ENCODE measurements at regions not wholly inside any gene's neighbourhood (a gene's known extent, or its start where the extent isn't known, plus 50 kb on each side); places are given as distances from the start of the nearest gene placed in this dataset.

GRCh38 chr14:104376202-104377140, 203.1 kb upstream of the C14orf180 start:
- TF ChIP-seq, protein P1, sequence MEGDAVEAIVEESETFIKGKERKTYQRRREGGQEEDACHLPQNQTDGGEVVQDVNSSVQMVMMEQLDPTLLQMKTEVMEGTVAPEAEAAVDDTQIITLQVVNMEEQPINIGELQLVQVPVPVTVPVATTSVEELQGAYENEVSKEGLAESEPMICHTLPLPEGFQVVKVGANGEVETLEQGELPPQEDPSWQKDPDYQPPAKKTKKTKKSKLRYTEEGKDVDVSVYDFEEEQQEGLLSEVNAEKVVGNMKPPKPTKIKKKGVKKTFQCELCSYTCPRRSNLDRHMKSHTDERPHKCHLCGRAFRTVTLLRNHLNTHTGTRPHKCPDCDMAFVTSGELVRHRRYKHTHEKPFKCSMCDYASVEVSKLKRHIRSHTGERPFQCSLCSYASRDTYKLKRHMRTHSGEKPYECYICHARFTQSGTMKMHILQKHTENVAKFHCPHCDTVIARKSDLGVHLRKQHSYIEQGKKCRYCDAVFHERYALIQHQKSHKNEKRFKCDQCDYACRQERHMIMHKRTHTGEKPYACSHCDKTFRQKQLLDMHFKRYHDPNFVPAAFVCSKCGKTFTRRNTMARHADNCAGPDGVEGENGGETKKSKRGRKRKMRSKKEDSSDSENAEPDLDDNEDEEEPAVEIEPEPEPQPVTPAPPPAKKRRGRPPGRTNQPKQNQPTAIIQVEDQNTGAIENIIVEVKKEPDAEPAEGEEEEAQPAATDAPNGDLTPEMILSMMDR (conservative IDR thresholded peaks at IDR 0.05; ENCODE audit: low read depth, low read length): no peak
- DNase-seq (ENCODE audit: low read depth): no peak
- no peak overlapping the region for H3K4me3 ChIP-seq (ENCODE audit: low read depth, low read length)

- TF ChIP-seq, protein P1 (conservative IDR thresholded peaks at IDR 0.05; ENCODE audit: low read depth, low read length): no peak
- no peak for DNase-seq (ENCODE audit: low read depth)
- H3K4me3 ChIP-seq (ENCODE audit: low read depth, low read length): no peak overlapping the region
Measured at GRCh38 chr14:104377256-104377655, 202.3 kb upstream of the C14orf180 start.

DNA sequence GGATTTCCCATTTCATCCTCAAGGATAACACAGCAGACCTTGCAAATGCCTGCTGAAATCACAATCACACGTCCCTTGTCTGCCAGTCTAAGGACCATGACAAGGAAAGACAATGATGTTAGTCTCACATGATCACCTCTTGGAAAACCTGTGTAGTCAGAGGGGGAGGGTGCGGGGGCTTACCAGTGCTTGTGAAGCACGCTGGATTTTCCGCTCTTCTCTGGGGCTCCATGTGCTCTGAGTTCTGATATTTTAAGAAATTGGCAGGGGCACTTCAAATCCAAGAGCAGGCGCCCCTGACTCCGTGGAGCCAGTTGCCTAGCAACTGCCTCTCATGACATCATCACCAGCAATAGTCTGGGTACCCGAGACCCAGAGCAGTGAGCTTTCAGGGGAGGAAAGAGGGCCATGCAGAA, 200.9 kb upstream of the C14orf180 start:
- no peak for DNase-seq (ENCODE audit: low read depth)
- H3K4me3 ChIP-seq (ENCODE audit: low read depth, low read length): no peak overlapping the region
- TF ChIP-seq, protein P1 (conservative IDR thresholded peaks at IDR 0.05; ENCODE audit: low read depth, low read length): no peak

DNA sequence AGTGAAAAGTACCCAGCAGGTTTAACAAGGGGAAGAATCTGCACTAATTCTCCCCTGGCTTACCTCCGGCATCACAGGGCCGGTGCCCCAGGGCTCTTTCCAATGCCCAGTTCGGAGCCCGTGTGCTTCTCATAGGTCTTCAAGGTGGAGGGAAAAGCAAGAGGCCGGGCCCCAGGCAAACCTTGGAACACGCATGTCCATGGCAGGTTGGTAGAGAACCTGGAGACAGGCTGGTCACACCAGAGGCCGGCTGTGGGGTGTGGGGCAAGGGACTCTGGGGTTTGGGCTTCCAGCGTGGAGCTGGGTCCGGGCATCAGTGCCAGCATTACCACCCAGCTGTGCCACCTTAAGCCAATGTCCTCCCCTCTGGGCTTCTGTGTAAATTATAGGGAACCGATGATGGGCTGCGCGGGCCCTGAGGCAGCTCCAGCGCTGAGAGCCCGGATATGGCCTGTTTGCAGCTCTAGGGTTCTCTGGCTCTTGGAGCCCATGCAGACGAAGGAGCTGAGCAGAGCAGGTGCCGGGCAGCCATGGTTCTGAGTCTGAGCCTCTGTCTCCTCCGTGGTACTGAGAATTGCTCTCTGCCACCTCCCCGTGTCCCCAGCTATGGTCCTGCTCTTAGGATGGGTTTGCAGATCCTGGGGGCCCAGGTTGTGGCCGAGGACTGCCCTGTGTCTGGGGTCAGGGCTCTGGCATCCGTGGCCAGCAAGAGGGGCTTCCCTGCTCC, 197.0 kb upstream of the C14orf180 start:
- DNase-seq (ENCODE audit: low read depth): no peak
- TF ChIP-seq, protein P1 (conservative IDR thresholded peaks at IDR 0.05; ENCODE audit: low read depth, low read length): no peak
- no peak overlapping the region for H3K4me3 ChIP-seq (ENCODE audit: low read depth, low read length)

DNA sequence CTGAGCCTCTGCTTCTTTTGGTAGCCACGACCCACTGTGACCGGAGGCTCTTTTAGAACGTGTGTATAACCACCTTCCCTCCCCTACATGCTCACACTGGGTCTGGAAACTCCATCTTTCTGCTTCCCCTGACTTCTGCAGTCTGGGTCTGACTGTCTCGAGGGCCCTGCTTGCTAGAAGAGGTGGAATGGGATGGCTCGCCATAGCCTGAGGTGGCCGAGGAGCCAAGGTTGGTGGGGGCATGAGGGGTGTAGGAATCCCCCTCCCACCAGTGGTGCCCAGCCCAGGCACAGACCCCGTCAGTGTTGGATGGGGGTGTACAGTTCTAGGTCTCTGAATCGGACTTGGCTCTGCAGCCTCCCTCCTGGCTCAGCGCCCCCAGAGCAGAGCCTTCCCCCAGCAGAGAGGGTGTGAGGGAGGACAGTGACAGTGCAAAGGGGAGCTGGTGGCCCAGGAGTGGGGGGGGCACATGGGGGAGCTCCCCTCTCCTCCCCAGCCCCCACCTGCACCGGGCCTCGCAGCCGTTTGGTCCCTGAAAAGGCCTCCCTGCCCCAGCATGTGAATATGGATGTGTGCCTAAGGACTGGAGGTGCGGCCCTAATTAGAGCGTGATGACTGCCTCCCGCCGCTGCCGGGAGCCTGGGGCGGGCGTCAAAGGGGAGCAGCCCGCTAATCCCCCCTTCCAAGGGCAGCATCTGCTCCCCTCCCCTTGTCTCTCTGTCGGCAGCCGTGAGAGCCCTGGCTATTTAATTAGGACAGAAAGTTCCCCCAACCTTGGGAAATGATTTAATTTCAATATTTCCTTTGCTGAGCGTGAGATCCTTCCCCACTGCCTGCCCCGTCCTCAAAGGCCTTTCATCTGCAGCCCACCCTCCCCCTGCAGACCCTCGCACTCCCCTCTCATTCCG, 196.2 kb upstream of the C14orf180 start:
- TF ChIP-seq, protein P1 (conservative IDR thresholded peaks at IDR 0.05; ENCODE audit: low read depth, low read length): no peak
- DNase-seq (ENCODE audit: low read depth): no peak
- H3K4me3 ChIP-seq (ENCODE audit: low read depth, low read length): no peak overlapping the region

DNA sequence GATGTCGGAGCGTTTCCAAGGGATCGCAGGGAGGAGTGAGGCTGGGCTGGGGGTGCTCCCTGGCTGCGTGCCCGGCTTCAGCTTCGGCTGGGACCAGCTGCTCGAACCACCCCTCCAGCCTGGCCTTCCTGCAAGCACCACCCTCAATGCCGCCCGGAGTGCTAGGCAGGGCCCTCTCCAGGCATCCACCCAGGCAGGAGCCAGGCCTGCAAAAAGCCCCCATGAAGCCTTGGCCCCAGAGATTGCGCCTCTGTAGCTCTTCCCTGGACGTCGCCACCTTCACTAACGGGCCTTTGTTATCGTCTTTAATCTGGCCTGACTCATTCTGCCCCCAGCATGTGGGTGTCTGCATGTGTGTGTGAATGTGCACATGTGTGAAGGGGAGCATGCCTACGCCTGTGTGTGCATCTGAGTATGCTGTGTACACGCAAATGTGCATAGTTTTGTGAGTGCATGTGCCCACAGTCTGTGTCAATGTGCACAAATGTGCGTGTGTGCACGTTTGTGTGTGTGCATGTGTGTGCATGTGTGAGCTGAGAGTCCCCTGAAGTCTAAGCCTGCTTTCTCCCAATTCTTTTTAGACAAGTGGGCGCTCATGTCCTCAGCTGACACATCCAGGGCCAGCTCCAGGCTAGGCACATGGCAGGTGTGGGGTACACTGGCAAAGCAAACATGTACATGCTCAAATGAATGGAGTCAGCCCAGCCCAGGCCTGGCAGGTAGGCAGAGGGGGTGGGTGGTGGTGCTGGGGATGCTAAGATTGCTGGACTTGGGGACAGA, 195.4 kb upstream of the C14orf180 start:
- TF ChIP-seq, protein P1 (conservative IDR thresholded peaks at IDR 0.05; ENCODE audit: low read depth, low read length): no peak
- no peak overlapping the region for H3K4me3 ChIP-seq (ENCODE audit: low read depth, low read length)
- no peak for DNase-seq (ENCODE audit: low read depth)

Data from epithelial cell of proximal tubule (primary cell).